HG03280 (cell line): ENCODE measurements at regions not wholly inside any gene's neighbourhood (a gene's known extent, or its start where the extent isn't known, plus 50 kb on each side); places are given as distances from the start of the nearest gene placed in this dataset.

Source experiments
- ATAC-seq: cut with Tn5 transposase; IDR thresholded peaks from one replicate; pipeline ENCODE4 v1.9.1; 2021; ENCODE audit warnings: mild to moderate bottlenecking, moderate library complexity; ENCODE audit not compliant: unreplicated experiment

DNA sequence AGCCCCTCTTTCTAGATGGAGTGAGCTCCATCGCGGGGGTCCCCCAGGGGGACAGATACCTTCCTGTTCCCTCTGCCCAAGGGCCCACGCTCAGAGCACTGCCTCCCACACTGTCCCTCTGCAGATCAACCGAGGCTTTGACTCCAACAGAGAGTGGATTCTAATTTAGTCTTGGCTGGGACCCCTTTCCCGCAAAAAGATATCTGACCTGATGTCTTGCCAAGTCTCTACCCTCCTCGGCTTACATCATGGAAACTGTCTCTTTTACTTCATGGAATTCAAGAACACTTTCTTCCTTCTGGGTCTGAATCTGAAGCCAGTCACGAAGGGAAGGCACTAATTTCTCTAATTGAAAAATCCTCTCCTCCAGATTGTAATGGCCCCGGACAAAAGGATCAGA is 278.0 kb downstream of the BMP7 start:
- no peak for ATAC-seq

DNA sequence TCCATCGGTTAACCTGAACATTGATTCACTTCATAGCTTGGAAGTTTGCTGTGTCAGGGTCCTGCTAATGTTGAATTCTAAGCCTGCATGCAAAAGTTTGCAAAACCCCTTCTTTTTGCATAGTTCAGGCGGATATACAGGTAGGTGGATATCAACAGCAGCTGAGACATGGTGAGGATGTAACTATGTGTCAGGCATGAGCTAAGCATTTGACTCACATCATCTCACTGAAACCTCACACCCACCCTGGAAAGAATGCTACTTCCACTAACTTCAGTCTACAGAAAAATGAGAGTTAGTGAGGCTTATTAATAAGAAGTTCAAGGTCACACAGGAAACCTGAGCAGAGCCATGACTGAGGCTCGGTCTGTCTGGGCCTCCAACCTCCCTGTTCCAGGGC is 276.9 kb downstream of the BMP7 start:
- no peak for ATAC-seq

DNA sequence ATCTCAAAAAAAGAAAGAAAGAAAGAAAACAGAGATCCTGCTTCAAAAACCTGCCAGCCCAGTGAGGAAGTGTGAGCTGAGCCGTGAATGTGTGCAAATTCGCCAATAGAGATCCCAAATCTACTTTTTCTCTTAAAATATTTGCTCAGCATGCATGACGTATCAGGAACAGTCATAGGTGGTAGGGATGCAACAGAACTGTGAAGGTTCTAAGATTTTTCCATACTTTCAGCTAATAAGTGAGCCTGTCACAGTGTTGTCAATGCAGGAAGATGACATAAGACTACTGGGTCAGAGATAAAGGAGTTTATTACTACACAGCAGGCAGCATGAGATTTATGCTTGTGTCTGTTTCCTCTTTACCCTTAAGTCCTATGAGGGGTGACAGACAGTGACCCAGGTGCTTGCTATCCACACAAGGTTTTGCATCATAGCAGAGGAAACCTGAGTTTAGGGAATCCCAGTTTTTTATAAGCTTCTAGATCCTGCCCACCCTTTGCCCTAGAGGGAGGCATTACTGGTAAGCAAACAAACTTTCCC is 273.4 kb downstream of the BMP7 start:
- ATAC-seq, result no peak

DNA sequence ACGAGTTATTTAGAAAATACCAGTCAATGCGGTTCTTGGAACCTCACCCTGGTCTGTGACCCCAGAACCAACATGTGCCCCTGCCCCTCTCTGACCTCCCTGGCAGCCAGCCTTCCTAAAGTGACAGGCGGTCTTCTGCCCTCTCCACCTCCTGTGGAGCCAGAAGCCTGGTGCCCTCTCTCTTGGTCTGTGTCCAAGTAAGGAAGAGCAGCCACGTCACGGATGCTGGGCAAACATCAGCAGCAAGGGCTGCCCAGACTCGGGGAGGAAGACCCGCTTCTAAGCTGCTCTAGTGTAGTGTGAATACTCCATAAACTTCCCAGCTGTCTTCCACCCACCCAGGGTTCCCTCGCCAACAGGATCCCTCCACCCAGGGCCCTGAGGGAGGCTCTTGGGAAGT is 272.4 kb downstream of the BMP7 start:
- ATAC-seq, result no peak

DNA sequence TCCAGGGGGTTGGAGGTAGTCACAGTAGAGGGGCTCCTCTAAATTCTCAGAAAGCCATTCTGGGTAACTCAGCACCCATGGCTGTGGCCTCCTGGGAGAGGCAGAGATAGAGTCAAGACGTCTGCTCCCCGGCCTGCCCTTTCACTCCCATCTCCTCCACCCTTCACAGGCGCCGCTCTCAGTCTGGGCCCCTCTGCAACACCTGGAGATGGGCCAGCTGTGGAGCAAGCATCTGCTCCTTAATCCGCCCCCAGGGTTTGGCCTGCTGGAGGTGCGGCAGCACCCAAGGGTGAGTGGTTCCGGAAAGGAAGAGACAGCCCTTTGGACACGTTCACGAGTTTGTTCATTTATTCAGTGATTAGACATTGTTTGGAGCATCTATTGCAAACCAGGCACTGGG is 271.3 kb downstream of the BMP7 start:
- ATAC-seq, result no peak

DNA sequence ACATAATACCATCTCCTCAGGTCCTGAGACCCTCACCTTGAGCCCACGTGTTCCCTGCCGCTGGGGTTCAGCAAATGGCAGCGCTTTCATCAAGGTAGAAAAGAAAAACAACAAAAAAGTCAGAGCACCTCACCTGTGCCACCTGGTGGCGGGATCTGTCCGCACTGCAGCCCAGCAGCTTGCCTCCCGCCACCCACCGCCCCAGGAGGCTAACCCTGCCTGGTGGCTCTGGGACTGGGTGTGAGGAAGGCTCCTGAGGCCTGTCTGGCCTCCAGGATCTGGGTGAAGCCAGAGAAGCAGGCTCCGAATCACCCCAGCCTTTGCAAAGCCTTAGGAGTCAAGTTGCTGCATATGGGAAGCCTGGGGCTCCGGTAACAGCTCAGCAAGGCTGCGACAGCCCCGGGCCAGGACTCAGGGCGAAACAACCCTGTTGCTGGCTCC is 270.8 kb downstream of the BMP7 start:
- no peak for ATAC-seq

DNA sequence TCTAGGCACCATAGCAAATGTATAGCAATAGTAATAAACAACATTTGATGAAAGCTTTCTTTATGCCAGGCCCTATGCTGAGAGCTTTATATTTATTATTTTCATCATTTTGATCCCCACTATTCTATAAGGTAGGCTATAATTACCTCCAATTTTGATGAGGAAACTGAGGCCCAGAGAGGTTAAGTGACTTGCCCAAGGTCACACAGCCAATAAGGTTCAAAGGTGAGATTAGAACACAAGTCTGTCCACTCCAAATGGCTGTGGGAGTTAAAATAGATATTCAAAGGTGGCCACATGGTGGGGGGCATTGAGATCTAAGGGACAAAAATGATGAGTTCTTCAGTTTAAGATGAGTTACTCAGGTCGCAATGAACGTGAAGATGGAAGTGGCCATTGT is 269.9 kb downstream of the BMP7 start:
- ATAC-seq, result no peak

DNA sequence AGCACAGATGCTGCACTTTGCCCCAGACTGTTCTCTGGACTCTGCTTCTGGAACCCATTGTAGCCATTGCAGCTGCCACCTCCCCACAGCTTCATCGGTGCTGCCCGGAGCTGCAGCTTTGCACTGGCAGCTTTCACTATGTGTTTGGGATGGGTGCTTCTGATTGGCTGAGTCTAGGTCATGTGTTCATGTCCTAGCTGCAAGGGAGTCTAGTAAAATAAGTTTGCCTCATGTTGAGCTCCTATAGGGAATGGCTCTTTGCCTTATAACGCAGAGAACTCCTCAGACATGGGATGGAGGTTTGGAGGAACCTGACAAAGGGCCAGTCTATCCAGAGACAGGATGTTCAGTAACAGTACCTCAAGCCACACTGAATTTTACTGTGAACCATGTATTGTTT is 268.0 kb downstream of the BMP7 start:
- ATAC-seq, result no peak

DNA sequence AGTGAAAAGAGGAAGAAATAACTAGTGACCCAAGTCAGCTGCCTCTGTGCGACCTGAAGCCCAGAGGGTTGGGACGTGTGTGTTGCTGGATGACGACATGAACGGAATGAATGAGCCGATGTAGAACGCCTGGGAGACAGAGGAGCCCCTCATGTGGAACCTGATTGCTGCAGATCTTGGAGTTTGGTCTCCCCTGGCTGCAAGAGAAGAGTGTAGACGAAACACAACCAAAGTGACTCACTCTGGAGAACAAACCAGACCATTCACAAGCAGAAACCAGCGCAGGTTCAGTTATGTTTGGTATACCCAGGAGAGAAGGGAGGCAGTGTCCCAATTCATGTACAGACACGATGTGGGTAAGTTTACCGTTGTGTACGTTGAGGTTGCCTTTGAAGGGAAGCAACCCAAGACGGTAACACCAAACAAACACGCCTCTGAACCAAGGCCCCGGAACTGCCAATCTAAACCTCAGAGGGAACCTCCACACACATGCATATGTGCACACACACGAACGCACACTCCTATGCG is 265.9 kb downstream of the BMP7 start:
- ATAC-seq, result no peak

DNA sequence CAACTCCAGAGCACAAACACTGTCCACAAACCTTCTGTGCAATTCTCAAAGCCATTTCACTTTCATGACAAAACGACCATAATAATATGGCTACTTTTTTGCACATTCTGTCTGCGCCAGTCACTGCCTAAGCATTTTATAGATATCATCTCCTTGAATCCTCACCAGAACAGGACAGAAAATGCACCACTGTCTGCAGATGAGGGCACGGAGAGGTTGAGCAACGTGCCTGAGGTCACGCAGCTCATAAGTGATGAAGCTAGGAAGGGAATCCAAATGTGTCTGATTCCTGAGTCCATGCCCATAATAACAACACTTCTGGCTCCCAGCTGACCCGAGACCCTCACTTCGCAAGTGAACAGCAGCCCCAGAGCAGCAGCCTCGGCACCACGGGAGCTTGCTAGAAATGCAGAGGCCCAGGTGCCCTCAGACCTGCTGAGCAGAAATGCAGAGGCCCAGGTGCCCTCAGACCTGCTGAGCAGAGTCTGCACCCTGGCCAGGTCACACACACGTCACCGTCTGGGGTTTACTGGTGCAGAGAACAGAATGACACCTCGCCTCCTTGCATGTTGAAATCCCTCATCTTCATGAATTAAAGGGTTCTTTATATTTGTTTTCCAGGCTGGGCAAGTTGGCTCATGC is 265.2 kb downstream of the BMP7 start:
- no peak for ATAC-seq

DNA sequence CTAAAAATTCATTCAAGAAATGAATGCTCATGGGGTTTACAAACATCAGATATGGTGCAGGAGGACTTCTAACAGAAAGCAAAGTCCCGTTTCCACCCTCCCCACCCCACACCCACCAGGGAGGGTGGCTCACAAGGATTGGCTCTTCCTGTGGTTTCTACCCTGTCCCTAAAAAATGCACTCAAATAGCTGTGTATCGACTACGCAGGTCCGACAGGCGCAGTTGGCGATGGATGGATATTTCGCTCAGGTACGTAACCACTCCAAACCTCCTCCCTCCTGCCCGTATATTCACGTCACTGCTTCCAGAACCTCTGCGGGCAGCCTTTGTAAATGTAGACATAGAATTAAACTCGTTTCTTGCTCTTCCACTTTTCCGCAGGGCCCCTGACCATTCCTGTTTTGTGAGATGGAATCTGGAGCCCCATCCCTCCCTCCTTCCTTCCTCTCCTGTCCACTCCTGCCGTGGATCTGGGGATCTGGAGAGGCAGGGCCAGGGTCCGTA is 264.3 kb downstream of the BMP7 start:
- no peak for ATAC-seq

DNA sequence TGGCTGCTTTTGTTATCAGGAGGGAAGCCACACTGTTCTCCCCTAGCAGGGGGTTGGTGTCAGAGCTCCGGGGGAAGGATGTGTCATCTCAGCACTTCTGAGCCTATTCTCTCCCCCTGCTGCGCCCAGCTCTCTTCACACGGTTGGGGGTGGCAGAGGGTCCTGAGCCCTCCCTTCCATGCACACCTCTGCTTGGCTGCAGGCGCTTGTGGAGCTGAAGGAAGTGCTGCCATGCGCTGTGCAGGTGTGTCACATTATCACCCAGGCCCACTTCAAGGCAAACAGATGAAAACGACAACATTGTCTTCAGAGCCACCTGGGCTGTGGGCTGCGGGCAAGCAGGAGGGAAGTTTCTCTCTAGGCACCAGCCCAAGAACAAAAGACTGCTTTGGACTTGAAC is 263.4 kb downstream of the BMP7 start:
- no peak for ATAC-seq

DNA sequence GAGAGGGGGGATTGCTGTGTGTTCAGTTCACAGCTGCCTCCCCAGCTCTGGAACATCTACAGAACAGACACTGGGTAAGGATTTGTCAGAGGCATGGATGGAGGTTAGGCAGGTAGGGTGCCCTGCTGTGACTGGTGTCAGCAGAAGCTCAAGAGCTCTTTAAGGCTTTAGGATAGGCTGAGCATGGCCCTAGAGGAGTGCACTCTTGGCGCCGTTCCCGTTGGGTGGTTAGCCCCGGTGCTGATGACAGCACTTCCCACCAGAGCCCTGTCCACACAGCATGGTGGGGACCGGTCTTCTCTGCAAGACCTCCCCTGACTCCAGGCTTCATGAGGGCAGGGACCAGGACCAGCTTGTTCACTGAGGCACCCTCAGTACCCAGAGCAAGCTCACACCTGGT is 262.0 kb downstream of the BMP7 start:
- ATAC-seq, result no peak

DNA sequence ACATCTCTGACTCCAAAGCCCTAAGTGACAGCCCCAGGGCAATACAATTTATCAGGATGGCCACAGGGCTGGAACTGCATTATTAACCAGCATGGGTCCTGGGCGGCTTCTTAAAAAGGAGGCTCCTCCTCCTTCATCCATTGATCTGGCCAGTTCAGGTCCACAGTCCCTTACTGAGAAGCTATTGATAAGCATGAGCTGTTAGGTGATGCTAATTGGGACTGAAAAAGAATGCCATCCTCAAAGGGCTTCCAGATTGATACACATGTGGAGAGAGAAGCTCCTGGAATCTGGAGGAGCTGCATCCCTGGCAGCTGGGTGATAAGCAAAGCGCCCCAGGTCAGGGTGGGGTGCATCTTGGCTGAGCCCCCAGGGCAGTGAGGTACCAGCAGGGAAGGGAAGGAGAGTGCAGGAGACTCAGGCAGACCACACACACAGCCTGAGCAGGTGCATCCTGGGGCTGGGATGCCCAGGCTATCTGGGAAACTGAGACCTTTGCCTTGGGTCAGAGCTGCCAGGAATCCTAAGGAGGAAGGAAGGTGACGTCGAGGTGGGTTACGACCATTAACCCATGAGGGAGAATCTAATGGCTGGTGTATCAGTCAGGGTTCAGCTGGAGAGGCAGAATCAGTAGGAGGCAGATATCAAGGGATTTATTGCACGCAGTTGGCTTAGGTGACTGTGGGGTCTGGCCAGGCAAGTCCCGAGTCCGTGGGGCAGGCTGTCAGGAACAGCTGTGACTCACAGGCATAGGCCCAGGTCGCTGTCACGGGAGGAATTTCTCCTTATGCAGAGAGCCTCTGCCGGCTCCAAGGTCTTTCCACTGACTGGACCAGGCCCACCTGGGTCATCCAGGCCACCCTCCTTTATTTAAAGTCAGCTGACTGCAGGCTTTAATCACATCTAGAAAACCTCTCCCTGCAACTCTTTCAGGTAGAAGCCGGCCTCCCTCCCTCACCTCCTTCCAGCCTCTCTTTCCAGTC is 261.2 kb downstream of the BMP7 start:
- ATAC-seq, result no peak

DNA sequence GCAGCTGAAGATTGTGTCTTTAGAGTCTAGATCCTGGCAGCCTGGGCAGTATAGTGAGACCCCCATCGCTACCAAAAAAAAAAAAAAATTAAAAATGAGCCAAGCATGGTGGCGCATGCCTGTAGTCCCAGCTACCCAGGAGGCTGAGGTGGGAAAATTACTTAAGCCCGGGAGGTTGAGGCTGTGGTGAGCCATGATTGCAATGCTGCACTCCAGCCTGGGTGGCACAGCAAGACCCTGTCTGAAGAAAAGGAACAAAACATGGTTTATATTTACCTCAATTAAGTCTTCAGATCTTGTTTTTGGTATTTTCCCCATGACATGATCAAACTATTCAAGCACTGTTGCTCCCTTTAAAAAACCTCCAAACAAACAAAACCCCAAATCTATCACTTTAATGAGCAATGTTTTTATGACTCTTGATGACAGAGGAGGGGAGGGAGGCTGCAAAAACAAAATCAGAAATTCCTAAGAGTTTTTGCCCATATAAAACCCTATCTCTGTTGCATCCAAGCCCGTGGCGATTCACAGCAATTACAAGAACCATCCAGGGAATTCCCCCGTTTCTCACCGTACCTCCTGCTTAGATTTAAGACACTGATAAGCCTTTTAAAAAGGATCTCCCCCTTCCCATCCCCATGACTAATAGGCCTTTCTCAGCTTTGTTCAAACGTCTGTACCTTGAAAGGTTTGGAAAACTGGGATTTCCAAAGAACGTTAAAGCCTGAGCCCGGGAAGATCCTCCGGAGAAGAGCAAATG is 259.9 kb downstream of the BMP7 start:
- ATAC-seq, result no peak

DNA sequence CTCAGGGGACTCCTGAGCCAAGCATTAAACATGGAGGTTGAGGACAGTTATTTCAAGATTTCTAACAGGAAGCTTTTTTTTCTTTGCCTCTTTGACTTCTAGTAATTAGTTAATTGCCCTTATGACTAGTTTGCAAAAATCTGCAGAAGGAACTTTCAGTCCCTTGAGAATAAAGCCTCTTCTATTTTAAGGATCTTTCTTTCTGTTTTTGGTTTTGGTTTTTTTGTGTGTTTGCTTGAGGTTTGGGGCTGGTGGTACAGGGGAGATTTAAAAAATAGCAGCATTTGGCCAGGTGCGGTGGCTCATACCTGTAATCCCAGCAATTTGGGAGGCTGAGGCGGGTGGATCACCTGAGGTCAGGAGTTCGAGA is 259.3 kb downstream of the BMP7 start:
- no peak for ATAC-seq

DNA sequence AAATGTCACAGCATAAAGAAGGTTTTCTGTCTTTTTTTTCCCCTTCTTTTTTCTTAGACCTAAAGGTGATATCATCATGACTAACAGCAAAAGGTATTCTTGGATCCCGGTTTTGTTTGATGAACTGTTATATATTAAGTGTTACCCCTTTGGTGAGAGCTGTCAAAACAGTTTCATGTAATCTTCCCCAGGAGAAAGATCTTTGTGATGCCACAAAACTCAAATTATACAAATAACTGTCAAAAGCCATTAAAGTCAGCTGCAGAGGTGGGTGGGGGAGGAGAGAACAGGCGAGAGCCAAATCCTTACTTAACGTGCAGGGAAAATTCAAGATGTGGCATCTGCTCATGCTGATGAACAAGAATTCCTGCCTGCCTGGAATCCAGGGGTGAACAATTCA is 258.2 kb downstream of the BMP7 start:
- no peak for ATAC-seq

DNA sequence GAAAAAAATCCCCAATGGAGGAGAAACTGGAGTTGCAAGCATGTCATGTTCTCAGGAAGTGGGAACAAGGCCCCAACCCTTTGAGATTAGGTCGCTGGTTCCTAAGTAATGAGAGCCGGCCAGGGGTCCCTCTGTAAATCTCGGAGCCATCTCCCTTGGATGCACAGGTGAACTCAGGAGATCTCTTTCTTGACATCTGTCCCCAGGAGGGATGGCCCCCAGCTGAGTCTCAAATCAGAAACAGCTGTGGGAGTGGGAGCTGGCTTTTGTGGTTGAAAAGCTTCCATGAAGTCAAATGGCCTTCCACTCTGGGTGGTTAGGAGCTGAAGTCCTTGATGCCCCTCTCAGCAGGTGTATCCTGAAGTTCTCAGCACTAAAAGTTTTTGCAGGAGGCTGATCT is 257.1 kb downstream of the BMP7 start:
- no peak for ATAC-seq

DNA sequence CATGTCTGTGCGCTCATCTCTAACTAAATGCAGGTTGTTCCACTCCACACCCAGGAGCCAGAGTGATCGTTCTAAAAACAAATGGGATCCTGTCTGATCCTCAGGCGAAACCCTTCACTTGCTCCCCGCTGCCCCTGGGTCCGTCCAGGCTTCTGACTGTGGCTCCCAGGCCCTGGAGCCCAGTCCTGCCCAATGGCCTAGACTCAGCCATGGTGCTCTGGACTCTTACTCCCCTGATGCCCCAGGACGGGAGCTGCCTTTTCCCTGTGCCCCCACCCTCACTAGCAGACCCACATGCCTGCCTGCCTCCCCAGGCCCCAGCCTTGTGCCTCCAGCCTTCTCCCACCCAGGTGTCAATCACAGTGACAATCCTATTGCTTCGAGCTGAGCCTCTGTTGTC is 256.7 kb downstream of the BMP7 start:
- no peak for ATAC-seq

DNA sequence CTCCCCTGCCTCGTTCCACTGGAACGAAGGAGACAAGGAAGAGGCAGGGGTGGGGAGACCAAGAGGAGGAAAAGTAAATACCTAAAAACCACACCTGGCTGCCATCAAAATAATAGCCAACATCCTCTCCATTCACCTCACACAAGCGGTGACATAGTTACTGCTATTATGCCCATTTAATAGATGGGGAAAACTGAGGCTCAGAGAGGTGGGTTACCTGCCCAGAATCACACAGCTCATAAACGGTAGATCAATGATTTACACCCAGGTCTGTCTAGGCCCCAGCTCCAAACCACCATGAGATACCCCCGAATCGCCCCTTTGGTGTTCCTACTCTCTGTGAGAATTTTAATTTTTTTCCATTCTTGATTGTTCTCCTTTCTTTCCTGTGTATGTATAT is 253.8 kb downstream of the BMP7 start:
- no peak for ATAC-seq

DNA sequence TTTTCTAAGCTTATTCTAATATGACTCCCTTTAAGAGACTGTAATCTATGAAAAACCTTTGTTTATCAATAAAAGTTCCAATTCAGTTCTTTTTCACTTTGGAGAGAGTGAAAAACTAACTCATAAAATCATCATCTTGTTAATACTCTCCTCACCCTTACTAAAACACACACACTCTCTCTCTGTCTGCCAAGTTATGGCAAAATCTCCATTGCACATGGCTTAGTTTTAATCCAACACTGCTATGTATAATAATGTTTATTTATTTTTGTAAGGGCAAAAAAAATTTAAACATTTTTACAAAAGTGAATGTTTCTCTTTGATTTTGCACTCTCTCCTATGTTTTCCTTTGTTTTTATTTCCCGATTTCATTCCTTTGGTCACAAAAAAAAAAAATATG is 253.2 kb downstream of the BMP7 start:
- no peak for ATAC-seq
